CD4-positive, alpha-beta T cell treated with Interleukin-6 at 100 ng/mL for 8 hours (primary cell): ENCODE measurements at regions not wholly inside any gene's neighbourhood (a gene's known extent, or its start where the extent isn't known, plus 50 kb on each side); places are given as distances from the start of the nearest gene placed in this dataset.

Experiments used
- DNase-seq: peaks from one replicate; pipeline ENCODE4 v3.0.0-alpha.2; 2020; ENCODE audit warnings: mixed read lengths, low spot score

DNA sequence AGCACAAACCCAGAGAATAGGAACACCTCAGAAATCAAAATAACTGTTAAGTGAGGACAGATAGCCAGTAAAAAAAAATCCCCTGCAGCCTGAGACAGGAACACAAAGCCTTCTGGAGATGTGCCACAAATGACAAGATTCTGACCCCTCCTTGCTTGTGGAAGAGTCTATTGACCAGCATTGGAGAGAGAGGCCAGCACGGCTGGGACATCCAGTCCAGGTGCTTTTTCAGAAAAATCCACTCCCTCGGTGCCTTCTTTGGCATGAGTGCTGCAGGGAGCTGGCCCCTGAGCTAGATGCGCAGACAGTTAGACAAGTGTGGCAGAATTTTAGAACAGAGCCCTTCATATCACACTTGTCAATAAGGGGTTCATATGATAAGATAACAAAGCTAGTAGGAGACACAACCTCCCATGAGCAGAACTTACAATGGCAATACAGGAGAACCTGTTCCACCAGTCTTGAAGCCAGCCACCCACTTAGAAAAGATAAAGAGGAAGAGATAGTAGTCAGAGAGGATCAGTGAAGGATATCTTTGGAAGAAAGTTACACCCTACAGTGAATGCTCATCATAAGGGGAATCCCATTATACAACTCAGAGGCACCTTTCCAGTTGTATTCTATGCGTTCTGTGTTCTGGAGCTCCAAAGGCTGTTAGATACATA is 298.4 kb downstream of the TLE1 start:
- no peak for DNase-seq

- DNase-seq: no peak
Measured at GRCh38 chr9:81389569-81389993, 299.8 kb downstream of the TLE1 start.

DNA sequence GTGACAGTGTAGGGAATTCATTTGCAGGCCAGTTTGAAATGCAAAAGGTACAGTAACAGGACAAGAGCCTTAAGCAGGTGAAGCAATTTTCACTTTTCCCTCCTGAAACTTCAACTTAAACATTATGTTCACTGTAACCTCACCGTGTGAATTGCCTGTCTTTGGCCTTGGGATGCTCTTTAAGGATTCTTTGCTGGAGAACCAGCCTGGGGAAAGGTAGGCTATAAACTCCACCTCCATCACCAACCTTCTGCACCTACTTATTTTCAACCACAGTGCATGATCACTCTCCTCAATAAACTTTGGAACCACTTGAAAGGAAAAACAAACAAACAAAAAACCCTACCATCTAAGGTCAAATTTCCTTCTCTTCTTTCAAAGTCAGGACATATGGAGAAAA is 300.5 kb downstream of the TLE1 start:
- no peak for DNase-seq

DNA sequence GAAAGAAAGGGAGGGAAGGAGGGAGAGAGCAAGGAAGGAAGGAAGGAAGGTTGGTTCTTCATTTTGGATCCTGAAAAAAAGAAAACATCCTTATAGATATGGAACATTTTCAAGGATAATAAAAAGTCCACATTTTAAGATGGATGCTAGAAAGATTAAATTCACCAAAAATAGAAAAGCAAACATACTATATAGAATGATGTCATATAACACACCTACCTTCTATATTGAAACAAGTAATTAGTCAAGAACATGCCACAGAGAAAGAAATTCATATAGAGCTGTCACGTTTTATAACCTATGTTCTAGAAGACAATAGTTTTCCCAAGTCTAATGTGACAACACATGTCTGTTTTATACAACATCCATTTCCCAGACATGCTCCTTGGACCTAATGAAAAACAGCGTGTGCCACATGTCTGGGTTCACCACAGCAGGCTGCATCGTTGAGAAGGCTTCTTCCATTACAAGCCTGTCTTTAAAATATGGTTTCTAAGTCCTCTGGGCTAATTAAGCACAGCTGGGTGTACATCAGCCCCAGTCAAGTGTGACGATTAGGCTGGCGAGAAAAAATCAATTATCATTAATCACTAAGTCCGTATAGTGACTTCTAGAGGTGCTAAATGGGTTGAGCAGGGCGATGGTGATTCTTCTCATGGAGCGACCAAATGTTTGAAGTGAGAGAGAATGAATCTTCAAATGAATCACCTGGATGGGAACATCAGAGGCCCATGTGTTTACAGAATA is 301.8 kb downstream of the TLE1 start:
- DNase-seq: no peak

DNA sequence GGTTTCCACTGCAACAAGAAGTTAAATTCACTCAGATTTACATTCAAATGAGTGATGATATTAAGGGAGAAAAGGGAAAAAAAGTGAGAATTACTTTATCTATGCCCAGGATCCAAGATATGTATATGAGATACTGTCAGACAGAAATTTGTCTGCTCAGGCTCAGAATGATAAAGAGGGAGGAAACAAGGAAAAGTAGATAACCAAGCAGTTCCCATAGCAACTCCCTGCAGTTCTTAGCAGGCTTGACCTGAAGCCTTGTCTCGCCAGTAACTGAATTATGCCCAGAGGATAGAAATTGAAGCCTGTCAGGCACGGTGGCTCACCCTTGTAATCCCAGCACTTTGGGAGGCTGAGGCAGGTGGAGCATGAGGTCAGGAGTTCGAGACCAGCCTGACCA is 304.4 kb downstream of the TLE1 start:
- DNase-seq: no peak

GRCh38 chr9:81382281-81382680 is 307.1 kb downstream of the TLE1 start:
- no peak for DNase-seq

- DNase-seq: no peak
Measured at GRCh38 chr9:81381694-81382093, 307.7 kb downstream of the TLE1 start.

GRCh38 chr9:81380504-81381359 is 308.6 kb downstream of the TLE1 start:
- DNase-seq: no peak

GRCh38 chr9:81379655-81380054 is 309.7 kb downstream of the TLE1 start:
- no peak for DNase-seq

DNA sequence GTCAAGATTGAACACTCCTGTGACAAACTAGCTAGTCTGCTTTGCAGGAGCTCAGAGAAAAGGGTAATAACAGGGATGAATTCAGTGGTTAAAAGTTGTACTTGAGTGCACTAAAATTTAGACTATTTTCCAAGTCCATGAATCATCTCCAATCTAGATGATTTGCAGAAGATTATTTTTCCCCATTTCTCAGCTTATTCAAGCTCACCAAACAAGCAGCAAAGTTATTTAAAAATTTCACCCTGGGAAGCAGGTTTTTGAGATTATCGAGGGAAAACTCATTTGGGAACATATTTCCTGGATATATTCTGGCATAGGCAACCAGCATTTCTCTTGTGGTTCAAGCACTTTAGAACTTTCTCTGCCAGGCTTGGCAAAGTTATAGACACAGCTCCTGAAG is 311.4 kb downstream of the TLE1 start:
- no peak for DNase-seq

DNA sequence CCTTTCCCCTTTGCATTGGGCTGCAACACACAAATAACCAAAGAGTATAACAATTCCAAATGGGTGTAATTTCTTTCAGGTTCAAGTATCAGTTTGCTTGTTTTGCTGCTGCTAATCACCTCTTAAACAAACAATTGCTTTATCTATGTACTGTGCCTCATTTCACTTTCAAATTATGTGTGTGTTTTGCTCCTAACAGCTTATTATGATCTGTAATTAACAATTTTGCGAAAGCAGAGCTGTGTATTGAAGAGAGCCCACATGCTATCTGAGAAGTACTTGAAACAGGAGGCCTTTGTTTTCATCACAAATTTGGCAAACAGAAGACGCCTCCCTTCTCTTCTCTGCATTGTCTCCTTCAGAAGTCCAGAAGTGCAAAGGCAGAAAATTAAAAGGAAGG is 312.0 kb downstream of the TLE1 start:
- no peak for DNase-seq

DNA sequence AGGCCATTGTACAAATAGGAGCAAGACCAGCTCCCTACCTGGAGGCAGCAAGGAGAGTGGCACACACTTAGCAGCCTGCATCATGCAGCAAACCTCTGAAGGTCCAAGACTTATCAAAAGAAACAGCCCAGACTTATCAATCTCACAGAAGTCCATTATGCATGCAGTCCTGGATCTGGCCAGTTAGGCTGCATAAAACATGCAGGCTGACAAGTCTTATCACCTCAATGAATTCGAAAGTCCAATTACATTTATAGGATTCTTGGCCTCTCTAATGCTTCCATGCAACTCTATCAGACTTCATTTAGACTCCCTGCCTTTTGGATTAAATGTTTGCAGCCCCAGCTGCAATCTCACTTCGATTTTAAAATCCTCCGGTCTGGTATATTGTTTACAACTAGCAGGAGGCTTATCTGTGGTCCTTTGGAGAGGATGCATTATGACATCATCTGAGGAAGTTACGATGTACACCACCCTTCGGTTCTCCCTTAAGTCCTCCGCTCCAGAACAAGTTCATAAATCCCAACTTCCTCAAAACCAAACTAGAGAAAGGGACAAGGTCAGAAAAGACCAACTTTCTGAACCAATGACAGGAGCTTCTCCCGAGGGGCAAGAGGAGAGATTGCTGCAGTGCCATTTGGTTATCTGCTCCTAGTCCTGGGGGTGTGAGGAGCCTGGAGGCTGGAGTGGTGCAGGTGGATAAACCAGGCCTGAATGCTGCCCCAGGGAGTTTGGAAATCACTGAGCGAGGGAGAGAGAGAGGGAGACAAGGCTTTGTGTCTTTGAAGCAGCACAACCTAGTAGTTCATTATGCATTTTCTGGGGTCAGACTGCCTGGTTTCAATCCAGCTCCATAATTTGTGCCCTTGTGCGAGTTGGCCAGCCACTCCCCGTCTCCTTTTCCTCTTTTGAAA is 313.9 kb downstream of the TLE1 start:
- no peak for DNase-seq

DNA sequence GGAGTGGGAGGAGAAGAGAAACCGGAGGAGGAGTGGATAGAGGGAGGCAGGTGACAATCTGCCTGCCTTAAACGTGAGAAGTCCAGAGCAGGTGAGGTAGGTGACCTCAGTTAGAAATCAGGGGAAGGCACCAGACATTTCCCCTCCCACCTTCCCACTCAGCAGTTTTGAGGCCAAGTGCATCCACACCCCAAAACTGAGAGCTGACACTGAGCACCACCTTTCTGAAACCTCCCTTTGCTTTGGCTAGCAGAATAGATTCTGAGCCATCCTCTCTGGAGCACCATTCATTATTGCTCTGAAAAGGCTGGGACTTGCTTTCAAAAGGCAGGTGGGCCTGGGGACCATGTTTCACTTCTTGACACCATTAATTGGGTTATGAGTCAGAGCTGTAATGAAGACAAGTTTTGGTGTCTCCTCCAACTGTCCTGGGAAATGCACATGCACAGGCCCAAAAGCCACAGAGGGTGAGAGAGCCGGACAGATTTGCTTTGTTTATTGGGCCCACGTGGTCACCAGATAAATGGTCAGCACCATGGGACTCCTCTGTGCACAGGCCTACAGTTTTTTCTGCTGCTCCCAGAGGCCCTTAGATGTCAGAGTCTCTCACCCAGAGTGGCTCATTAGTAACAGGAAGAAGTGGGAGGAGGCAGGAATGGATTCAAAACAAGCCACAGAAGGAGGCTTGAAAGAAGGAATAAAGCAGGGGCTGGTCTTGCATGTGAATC is 314.7 kb downstream of the TLE1 start:
- DNase-seq: no peak

- DNase-seq: no peak
Measured at GRCh38 chr9:81373294-81373693, 316.1 kb downstream of the TLE1 start.

DNA sequence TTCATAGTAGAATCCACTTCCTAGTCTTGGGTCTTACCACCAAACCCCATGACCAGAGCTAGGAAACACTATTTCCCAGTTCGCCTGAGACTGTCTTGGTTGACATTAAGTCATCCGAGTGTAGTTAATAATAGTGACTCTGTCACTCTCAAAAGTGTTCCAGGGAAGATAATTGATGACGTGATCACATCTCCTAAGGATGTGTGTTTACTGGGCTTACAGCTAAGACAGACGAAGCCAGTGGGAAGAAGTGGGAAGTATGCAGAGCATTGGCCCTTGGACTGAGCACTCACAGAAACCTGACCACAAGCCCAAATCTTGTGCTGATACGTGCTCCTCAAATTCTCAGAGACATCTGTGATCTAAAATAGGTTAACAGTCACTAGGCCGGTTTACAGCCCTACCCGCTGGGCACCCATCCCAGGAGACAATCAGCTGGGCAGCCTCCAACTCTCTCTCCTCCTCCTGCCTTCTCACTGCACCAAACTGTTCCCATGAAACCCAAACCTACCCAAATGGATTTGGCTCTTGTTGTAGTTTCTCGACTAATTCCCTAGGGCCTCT is 316.6 kb downstream of the TLE1 start:
- no peak for DNase-seq

DNA sequence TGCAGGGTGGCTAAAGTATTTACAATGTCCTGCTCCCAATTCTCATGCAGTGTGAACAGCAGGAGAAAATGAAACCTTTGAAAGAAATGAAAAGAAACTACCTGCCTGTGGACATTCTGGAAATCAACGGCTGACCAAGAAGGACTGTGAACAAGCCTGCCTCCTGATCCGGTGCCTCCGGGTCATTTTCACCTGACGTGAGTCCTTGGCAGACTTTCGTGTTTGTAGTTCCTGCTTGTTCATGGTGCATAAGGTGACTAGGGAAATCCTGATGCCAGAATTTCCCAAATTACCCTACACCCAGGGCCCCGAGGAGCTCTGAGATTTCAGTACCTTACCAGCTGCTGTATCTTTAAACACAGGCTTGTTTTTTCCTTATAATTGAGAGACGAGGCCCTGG is 317.5 kb downstream of the TLE1 start:
- DNase-seq: no peak

DNA sequence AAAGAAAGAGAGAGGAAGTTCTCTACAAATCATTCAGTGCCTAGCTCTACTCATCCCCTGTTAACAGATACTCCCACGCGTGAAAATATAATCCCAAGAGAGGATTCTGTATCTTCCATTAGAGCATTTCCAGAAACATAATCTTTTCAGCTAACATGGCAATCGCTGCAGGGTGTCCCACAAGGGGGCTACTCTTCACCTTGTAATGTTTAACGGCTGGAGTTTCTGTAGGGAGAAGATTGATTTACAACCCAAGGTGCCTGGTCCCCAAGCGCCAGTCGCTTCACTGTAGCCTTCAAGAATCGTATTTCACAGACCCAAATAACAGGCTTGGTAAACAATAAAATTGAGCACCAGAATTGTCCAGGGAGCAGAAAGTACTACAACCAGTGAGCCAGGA is 318.7 kb downstream of the TLE1 start:
- no peak for DNase-seq

DNA sequence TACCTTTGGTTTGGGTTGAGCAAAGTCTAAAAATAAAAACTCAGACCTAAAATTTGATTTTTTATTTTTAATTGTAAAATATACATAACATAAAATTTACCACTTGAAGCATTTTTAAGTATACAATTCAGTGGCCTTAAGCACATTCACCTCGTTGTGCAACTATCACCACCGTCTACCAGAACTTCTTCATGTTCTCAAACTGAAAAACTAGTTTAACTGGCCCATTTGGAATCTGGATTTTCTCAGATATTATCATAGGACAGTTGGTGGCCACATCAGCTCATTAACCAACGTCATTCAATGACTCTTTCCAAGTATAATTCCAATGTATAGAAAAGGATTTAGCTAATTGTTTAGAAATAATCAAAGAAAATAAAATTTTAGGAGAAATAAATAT is 319.3 kb downstream of the TLE1 start:
- DNase-seq: no peak

DNA sequence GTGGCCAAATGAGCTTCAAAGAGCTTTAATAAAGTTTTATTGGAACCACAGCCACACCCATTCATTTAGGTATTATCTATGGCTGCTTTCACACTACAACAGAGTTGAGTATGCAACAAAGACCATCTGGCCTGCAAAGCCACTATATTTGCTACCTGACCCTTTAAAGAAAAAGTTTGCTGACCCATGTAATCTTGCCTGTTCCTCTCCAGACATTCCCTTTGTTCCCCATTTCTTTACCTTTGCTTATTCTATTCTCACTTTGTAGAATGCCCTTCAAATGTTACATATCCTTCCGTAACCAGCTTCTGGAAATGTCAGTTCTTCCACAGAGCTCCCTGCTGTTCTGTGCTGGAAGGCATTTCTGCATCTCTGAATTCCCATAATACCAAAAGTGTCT is 320.2 kb downstream of the TLE1 start:
- no peak for DNase-seq

DNA sequence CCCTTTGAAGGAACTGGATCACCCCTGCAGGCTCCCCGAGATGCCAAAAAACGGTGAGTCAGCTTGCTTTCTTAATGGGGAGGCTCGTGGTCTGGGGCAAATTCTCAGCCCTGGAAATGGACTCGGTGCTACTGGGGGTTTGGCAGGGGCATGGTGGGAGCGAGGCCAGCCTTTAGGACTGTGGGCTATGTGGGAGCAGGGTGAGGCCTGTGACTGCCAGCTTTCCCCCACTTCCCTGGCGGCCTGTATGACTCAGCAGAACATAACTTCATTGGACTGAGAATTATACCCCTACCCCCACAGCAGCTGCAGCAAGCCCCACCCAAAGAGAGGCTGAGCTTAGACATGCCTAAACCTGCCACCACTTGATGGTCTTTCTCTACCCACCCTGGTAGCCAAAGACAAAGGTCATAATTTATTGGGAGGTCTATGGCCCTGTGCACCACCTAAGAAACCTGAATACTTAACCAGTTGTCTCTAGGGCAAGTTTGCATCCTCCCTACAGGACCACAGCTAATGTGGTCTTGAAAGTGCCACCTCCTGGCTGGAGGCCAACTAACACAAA is 325.3 kb downstream of the TLE1 start:
- no peak for DNase-seq

DNA sequence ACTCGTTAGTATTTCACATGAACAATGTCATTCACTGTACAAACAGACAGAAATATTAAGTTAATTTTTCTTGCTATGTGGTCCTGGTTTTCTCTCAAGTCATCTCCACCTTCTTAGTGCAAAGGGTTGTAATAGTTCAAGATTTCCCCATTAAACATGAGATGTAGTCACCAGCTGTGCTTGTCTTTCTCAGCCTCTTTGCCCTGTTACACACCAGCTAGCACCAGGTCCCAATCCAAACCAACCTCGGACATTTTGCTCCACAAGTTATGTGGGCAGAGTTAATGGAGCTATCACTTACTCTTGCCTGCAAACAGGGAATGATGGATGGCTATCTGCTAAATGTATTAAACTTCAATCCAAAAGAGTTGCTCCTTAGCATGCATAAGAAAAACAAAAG is 328.1 kb downstream of the TLE1 start:
- no peak for DNase-seq
